Stimulated activated CD4-positive, alpha-beta T cell treated with anti-CD3 and anti-CD28 coated beads, Interleukin-4, amount 100 ng/mL, for 24 hours (primary cell): ENCODE measurements at regions not wholly inside any gene's neighbourhood (a gene's known extent, or its start where the extent isn't known, plus 50 kb on each side); places are given as distances from the start of the nearest gene placed in this dataset.
A peak's percentile ranks its signal among the peaks of the same experiment; 100 is the strongest.

Experiments
- DNase-seq: peaks from one replicate; pipeline ENCODE4 v3.0.0-alpha.2; 2020

DNA sequence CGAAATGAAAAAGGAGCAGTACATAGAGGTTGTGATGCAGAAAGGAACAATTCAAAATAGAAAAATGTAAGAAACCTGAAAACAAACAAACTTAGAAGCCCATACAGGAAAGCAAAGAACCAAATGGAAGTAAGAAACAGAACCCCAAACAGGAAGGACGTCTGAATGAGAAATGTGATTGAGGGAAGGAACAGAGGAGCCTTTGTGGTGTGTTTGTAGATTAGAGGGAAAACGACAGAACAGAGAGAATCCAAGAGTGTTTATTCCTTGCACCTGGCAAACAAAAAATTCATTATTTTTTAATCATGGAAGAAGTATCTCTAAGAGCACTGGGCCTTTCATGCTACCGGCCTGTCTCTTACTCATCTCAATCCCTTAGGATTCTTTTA, 67.8 kb upstream of the ZSWIM6 start:
- no peak for DNase-seq

DNA sequence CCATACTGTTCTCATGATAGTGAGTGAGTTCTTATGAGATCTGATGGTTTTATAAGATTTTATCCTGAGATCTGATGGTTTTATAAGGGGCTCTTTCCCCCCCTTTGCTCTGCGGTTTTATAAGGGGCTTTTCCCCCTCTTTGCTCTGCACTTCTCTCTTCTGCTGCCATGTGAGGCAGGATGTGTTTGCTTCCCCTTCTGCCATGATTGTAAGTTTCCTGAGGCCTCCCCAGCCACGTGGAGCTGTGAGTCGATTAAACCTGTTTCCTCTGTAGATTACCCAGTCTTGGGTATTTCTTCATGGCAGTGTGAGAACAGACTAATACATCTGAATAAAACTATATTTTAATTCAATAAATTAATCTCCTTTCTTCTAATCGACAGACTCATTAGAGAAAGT, 64.9 kb upstream of the ZSWIM6 start:
- DNase-seq, result no peak

DNA sequence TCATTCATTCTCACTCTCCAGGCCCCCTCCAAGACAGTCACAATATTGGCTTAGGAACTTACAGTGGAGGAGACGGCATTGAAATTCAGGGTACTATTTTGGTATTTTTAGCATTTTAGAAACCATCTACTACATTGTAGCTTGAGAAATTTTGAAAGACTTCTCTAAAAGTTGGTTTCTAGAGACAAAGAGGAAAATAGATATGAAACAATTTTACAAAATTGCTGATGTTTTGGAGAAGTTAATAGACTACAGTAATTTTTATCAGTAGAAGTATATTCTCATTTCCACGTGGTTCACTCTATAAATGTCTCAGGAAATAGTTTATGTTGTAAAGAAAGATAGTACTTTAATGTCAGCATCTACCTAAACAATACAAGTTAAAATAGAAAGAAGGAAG, 63.2 kb upstream of the ZSWIM6 start:
- DNase-seq, result no peak

DNA sequence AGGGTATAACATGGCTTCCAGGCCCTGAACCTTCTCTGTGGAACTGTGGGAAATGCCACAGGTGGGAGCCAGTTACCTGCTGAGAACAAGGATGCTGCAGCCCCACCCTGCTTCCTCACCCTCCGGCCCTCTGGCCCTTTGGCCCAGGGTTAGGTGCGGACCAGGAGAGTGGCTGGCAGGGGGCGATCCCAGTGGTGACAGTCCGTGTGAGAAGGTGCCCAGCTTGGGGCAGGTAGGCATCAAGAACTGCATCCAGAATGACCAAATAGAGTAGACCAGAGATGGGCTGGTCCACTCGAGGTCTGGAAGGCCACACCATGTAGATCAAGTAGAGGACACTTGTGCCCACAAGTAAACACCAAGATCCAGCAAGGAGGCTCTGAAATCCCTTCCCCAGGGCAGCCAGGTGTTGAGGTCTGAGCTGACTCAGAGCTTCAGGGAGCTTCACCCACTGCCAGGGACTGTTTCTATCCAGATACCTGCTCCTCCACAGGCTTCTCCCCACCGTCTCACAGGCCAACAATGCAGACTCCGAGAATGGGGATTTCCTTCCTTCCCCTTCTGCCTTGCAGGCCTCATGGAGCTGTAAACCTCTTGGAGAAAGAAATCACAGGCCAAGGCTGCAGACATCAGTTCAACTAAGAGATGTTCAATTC, 61.4 kb upstream of the ZSWIM6 start:
- no peak for DNase-seq

DNA sequence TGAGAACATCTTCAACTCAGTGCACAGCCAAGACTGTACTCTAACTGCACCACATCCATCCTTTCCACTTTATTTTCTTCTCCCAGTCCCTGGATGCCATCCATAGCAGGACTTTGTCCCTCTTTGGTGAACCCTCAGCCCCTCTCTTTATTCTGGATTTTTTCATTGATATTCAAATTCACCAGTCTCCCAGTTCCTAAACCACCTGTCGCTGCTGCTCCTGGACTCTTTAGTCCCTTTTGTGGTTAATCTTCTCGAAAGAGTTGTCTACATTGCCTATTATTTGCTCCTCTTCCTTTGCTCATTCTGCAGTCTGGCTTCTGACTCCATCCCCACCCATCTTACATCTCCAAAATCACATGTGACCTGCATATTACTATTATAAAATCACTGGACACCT, 59.4 kb upstream of the ZSWIM6 start:
- no peak for DNase-seq

DNA sequence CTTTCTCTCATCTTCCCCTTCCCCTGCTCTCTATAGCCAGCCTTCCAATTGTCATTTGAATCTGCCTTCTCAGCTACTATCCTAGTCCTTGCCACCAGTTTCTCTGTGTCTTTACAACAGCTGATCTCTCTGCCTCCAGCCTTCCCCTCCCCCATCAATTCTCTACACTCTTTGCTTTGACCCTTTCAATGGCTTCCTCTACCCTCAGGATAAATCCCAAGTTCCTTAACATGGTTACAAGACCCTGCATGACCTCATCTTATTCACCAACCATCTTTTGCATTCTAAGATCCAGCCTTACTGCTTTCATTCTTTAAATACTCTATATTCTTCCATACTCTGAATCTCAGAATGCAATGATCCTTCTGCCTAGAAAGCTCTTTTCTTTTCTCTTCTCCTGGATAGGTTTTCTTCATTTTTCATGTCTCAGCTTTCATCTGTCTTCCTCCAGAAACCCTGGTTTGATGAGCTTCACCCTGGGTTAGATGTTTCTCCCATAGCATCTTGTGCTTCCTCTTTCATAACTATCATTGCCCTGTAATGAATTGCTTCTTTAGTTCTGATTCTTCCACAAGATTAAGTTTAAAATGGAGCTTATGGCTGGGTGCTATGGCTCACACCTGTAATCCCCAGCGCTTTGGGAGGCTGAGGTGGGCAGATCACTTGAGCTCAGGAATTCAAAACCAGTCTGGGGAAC, 58.6 kb upstream of the ZSWIM6 start:
- no peak for DNase-seq

DNA sequence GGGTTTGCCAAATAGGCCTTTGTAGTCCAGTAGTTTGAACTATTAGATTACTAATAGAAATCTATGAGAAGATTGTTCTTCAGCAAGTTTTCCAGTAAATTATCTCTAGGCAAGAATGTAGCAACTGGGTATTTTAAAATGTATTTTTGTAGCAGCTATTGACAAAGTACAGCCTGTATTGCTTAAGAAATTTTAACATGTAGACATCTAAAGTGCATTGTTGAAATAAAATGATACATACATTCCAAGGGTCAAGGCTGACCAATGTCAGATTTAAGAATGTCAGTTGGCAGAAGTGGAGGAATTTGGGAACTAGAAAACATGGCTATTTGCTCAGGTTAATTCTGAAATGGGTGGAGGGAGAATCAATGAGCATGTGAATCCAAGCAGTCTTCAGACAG, 57.5 kb upstream of the ZSWIM6 start:
- DNase-seq, result no peak

DNA sequence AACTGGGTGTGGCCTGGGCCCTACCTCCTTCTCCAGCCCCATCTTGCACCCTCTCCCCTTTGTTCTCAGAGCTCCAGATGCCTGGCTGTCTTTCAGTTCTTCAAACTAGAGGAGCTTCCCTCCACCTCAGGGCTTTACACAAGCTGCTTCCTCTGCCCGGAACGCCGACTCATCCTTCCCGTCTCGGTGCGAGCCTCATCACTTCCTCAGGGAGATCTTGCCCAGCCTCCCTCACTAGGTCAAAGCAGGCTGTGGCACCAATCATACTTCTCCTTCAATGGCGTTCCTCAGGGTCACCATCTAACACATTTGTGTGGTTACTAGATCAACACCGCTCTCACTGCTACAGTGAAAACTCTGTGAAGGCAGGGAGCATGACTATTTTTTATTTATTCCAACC, 56.2 kb upstream of the ZSWIM6 start:
- DNase-seq, result peak; percentile 7

DNA sequence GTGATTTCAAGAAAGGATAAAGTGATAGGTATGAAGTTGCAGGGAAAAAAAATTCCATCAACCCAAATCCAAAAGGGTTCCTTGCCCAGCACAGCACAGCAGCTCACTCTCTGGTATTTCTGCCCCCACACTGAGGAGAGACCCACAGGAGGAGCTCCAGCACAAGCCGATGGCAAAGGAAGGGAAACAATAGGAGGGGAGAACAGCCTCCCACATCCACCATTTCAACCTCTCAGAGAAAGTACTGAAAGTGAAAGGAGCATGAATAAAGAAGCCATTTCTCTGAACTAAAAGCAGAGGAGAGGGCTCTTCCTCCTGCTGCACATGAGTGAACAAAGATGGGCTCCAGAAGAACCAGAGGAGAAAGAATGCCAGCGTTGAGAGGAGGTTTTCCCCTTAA, 54.9 kb upstream of the ZSWIM6 start:
- peak; percentile 11 for DNase-seq

DNA sequence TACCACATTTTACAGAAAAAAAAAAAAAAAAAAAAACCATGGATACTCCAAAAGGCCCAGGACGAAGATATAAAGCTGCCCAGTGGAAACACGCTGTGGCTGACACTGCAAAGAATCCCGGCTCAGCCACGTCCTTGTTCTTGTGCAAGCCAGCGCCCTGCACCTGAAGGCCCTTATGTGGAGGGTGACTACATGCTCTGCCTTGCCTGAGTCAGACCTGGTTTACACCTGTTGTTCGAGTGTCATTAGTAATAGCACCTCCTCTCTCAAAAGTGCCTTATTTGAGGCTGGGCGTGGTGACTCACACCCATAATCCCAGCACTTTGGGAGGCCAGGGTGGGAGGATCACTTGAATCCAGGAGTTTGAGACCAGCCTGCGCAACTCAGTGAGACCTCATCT, 54.3 kb upstream of the ZSWIM6 start:
- no peak for DNase-seq

DNA sequence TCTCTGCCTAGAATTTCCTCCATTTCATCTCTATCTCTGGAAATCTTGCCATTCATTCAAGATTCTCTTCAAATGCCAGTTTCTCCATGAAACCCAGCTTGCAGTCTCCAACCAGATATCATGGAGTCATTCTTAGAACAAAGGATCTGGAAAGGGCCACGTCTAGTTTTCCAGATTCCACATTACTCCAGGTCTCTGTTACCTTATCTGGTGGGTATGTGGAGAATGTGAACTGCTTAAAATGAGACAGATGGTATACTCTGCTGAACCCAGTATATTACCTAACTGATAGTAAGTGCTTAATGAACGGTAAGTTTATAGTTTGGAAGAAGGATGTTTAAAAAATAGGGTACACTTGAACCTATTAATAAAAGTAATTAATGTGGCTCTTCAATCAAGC, 52.3 kb upstream of the ZSWIM6 start:
- no peak for DNase-seq

DNA sequence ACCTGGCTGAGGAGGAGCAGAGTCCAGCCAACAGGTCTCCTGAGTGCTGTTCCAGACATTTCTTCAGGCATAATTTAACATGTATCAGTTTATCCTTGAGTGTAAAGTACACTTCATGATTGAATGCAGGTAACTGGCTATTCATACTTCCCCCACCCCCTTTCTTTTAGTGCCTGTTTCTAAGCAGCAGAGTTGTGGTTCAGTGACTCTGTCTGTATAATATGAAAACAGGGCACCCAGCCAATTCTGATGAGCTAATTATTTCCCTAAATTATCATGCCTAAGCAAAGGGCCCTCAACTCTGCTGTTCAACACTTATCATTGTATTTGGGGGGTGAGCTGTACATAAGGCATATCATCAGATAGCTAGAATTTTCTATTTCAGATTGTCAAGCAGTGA, 51.9 kb upstream of the ZSWIM6 start:
- no peak for DNase-seq

DNA sequence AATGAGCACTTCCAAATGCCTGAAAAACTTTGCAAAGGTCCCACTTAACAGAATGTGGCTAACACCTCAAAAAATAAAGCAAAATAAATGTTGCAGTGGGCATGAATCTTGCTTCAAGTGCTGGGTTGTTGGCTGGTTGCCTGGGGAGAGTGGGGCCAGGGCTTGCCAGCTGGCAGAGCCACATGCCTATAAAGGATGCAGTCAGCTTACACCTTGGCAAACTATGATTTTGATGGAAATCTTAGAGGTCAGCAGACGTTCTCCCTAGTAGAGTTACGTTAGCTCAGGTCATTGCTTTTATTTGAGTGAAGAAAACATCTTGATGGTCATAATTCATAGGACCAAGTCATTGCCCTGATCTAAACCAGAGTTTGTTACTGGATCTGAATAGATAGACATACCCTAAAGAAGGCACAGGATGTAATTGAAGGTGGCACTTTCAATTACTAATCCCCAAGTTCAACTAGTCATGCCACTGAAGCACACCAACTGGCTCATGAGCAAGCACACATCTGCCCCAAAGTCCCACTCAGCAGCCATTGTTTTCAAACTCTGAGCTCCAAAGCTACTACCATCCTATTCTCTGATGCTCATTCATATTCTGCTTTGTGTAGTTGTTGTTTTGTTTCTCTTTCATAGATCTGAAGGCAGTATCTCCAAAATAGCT, 51.2 kb upstream of the ZSWIM6 start:
- DNase-seq, result no peak

DNA sequence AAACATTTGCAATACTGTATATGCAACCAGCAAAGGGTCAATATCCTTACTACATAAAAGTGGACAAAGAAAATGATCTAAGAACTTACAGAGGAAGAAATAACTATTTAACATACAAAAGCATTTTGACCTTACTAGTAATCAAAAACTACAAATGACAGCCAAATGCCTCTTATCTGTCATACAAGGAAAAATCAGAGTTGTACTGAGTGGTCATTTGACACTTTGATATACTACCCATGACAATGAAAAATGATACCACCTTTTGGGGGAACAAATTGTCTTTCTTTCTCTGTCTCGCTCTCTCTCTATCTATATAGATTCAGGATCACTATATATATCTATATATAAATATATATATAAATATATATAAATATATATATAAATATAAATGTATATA, 50.4 kb upstream of the ZSWIM6 start:
- no peak for DNase-seq
